ENCODE measurements at regions not wholly inside any gene's neighbourhood (a gene's known extent, or its start where the extent isn't known, plus 50 kb on each side); places are given as distances from the start of the nearest gene placed in this dataset.

DNA sequence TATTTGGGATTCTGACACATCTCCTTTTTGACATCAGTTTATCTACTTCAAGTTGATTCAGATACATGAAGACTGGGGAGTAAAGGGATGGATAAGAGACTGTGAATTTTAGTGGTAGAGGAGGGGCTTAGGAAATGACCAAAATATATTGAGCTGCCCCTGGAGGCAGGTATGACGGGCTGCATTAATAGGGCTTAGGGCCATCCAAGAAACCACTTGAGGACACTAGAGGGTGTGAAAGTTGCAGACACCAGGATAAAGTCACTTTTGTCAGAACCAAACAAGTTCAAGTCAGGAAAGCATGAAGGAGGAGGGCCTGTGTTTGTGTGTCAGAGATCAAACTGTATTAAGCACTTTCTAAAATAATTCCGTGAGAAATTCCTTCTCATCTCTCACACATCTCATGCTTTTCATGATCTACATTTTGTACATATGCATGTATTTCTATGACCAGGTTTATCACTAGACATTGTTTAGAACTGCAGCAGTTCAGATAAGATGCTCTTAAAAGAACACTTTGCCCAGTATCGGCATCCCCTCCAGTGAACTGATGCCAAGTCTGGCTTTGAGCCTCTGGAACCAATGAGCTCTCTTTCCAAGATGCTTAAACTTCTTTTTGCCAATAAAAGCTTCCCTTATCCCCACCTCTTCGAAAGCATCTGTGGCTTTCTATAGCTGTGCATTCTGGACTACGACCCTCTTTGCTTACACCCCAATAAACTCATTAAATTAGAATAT lies 136.9 kb downstream of the SLC38A1 start:
- no peak for DNase-seq (ENCODE audit: low spot score)

GRCh38 chr12:46127656-46128055 lies 137.3 kb upstream of the SCAF11 start:
- no peak for DNase-seq (ENCODE audit: low spot score)

GRCh38 chr12:46126050-46126727 lies 135.8 kb upstream of the SCAF11 start:
- DNase-seq (ENCODE audit: low spot score), result no peak

DNA sequence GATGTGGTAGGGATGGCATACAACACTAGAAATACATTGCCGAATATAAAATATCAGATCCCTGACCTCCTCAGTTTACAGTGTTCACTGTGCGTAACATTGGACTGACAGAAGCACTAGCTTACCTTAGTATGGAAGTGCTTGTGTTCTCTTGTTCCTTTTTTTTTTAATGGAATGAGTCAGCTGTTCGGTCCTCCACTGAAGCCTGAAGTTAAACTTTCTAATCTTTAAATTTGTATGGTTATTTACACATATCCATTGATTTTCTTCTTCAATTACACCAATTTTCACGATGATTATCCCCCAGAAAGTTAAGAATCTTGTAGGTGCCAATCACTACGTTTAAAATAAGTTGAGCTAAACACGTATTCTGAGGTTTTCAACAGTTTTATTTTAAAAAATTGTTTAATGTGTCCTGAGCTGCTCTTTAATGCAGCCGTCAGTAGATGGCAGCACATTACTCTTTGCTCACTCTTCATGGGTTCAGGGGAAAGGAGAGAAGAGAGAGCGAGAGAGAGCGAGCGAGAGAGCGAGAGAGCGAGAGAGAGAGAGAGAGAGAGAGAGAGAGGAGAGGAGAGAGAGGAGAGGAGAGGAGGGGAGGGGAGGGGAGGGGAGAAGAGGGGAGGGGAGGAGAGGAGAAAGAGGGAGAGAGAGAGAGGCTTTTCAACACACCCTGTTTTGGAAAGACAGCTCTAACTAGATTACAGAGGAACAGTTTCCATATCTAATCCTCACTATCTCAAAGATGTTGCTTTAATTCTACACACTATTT lies 134.7 kb upstream of the SCAF11 start:
- peak; percentile 69 for DNase-seq (ENCODE audit: low spot score)

DNA sequence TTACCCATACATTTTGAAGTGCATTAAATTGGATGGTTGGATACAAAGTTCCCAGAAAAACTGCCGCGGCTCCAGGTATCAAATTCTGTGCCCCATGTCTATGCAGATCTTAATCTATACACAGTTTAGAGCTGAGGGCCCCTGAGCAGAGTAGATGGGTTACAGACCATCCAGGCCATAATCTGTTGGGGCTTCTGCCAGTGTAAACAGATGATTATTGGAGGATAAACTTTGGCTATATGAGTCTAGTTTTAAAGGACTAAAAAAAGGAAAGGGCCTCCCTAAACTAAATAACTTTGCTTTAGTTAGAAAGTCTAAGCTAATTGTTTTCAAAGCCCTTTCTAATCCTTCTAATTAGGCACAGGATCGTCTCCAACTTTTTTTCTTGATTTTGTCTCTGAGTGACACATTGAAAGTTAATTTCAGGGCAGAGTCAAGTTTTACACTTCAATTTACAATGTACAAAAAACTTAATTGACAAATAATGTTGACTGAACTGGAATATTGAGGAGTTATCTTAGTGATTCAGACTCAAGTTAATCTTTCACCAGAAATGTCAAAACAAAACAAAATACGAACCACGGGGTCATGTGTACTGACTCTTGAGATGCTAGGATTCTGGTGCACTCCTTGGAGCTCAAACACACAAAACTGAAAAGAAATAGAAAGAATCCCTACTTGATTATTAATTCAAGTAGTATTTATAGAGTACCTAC lies 133.9 kb upstream of the SCAF11 start:
- no peak for DNase-seq (ENCODE audit: low spot score)

DNA sequence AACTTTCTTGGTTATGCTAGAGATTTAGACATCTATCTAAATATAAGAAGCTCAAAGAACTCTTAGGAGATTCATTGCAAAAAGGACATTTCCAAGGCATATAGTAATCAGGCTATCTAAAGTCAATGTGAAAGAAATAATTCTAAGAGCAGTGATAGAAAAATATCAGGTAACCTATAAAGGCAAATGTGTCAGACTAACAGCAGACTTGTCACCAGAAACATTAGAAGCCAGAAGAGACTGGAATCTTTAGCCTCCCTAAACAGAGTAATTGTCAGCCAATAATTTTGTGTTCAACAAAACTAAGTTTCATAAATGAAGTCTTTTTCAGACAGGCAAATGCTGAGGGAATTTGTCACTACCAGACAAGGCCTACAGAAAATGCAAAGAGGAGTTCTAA lies 122.0 kb upstream of the SCAF11 start:
- DNase-seq (ENCODE audit: low spot score), result no peak

DNA sequence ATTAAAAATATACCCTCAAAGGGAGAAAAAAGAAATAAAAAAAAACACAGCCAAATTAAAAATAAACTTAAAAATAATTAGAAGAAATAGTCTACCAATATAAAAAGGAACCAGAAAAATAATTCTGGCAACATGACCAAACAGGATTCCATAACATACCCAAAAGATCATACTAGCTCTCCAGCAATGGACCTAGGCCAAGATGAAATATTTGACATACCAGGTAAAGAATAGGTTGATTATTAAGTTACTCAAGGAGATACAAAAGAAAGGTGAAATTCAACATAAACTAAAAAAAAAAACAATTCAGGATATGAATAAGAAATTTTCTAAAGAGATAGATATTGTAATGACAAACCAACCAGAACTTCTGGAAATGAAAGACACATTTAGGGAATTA lies 121.3 kb upstream of the SCAF11 start:
- DNase-seq (ENCODE audit: low spot score), result no peak

DNA sequence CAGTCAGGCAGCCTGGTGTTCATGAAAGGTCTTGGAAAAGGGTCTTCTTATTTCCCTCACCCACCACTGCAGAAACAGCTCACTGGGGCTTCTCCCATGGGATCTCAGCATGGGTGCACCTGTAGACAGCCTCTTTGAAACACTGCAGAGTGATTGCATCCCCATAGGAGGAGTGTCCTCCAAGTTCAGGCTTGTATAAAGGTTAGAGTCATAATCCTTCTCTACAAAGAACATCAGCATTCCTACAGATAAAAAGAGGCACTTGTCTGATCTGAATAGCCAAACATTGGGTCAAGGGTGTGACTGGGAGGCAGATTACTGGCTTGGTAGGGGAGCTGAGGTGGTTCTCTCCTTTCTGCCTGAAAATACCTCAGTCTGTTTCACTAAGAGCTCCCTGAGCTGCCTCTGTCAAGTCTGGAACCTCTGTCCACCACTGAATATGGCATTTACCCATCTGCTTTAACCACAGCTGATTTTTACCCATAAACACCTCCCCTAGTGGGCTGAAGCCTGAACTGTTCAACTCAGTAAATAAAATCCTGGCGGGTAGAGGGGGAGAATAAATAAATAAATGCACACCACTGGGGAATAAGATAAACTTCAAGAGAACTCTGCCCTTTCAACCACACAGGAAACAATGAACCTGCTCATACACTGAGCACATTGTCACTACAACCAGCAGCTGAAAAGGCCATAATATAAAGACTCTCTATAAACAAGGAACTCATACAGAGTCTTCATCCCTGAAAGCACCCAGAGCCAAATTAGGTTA lies 120.7 kb upstream of the SCAF11 start:
- peak; percentile 55 for DNase-seq (ENCODE audit: low spot score)

DNA sequence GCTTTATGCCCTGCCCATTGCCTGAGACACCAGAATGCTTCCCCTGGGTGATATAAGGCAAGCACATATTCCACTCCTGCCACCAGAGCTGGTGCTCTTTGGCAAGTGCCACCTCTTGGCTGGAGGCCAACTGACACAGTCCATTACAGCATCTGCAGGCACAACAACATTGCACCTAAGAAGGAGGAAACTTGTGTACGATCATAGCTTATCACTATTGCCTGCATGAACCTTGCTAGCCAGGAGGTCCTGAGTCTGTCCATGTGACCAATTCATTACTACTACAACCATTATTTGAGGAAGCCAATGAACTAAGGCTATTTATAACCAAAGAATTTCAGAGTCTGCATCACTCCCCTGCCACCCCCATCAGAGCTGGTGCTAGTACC lies 119.8 kb upstream of the SCAF11 start:
- no peak for DNase-seq (ENCODE audit: low spot score)

GRCh38 chr12:46109343-46110222 lies 119.2 kb upstream of the SCAF11 start:
- DNase-seq (ENCODE audit: low spot score), result no peak

DNA sequence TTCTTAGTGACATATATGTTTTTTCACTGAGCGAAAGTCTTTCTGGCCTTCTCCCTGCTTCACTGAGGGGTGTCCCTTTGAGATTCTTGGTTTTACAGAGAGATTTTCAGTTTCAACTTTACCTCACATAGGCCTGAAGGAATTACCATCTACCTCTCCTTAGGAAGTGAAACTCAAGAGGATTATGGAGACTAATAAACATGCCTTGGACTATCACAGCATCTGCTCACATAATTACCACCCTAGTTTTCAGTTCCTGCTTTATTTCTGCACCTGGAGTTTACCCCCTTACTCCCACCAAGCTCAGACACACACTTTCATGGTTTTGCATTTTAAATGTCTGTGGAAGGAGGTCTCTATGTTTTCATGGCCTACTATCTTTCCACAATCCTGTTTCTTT lies 118.3 kb upstream of the SCAF11 start:
- no peak for DNase-seq (ENCODE audit: low spot score)

DNA sequence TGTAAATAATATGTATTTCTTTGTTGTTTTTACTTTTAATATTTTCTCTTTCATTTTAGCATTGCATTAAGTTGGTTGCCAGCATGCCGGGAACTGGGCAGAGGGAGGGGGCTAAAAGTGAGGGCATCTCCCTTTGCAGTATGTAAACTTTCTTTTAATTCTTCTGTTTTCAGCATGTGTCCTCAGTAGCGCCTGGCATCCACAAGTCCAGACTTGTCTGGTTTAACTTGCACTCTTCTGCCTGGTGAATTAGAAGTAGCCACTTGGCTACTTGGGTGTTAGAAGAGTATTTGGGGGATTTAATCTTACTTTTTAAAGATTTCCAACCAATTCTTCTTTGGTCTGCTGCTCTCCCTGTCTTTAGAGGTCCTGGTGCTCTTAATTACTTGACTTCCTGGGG lies 117.2 kb upstream of the SCAF11 start:
- no peak for DNase-seq (ENCODE audit: low spot score)

DNA sequence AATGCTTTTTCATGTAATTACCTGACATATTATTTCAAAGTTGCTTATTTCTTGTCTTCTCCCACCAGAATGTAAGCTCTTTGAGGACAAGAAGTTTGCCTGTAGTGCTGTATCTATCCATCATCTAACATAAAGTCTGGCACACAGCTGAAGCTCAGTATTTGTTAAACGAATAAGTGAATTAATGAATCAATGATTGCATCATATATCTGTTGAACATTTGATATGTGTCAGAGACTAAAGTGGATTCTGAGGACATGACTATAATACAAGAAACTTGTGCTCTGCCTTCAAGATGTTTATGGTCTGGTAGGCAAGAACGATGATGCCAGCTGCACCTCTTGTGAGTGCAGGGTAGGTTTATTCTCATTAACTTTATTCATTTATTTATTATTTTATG lies 115.4 kb upstream of the SCAF11 start:
- no peak for DNase-seq (ENCODE audit: low spot score)

DNA sequence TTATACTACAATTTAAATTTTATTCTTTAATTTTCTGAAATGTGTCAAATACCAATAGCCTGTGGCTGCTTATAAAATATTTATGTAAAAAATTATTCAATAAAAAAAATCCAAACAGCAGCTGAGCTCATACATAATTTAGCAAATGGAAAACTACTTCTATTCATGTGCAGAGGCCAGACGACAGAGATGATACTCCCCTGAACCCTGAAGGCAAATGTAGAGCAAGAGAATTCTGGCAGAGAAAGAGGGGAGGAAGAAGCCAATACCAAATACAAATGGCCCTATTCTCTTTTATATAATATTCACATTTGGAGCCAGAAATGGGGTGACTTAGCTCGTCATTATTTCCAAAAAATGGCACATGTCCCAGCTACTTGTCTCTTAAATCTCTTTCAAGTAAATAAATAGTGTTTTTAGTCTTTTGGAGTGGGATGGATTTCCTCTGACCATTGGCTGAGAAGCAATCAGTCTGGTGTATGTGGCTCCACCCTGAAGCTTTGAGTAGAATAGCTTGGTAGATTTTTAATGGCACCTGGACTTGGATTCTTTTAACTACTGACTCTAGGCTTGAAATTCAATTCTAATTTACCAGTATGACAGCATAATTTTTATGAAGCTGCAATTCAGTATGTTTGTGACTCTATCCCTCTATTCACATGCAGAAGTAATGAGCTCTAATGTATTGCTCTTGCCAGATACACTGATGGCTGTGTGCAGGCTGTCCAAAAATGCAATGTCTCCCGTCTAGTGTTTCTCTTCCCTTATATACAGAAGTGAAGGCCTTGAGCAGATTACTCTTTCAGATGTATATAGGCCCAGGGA lies 113.4 kb upstream of the SCAF11 start:
- no peak for DNase-seq (ENCODE audit: low spot score)

DNA sequence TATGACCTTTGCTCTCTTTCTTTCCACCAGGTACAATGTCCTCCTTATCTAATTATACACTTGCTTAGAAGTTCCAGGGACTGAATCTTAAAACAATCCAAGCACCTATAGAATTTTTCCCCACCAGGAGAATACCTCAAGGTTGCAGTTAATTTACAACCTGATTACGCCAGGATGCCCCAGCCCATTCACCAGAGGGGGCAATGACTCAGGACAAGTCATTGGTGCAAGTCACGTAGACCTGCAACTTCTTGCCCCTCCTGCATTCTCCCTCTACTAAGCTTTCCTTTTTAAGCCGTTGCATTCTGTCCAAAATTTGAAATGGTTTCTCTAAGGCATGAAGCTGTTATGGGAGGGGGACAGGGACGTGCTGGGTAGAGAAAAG lies 111.1 kb upstream of the SCAF11 start:
- DNase-seq (ENCODE audit: low spot score), result no peak

GRCh38 chr12:46100551-46101484 lies 110.4 kb upstream of the SCAF11 start:
- DNase-seq (ENCODE audit: low spot score), result no peak

- no peak for DNase-seq (ENCODE audit: low spot score)
Measured at GRCh38 chr12:46089414-46090162, 99.2 kb upstream of the SCAF11 start.

- DNase-seq (ENCODE audit: low spot score), result no peak
Measured at GRCh38 chr12:46087916-46088439, 97.6 kb upstream of the SCAF11 start.
